ENCODE measurements at regions not wholly inside any gene's neighbourhood (a gene's known extent, or its start where the extent isn't known, plus 50 kb on each side); places are given as distances from the start of the nearest gene placed in this dataset.

DNA sequence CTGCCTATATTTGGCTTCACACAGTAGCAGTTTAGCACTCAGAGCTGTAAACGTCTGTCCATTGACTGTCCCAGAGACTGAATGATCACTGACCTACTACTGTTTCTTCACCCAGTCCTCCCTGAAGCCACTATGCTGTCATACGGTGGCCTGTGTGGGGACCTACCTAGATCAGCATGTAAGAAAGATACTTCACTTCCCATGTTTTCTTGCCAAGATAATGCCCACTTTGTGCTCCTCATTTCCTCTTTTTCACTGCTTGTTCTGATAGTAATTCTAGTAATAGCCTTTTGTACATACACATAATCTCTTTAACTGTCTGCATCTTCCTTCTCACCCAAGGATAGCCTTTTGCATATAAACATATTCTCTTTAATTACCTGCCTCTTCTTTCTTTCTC is 109.9 kb upstream of the TIAM2 start:
- intact Hi-C loops (cut with micrococcal nuclease) = no loop called here

DNA sequence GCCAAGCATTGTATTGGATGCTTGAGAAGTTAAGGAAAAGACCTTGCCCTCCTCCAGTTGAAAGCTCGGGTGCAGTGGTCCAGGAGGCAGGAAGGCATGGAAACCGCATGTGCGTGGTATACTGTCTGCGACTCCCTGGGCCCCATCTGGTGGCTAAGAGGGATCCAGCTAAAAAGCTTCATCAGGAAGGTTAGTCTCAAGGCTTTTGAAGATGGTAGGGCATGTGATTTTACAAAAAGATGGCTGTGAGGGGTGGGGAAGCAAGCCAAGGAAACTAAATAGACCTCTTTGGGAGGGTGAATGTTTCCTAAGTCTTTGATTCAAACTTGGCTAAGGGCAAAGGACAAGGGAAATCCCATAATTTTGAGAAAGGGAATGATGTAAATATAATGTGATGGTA is 109.1 kb upstream of the TIAM2 start:
- intact Hi-C loops (cut with micrococcal nuclease) = no loop called here

DNA sequence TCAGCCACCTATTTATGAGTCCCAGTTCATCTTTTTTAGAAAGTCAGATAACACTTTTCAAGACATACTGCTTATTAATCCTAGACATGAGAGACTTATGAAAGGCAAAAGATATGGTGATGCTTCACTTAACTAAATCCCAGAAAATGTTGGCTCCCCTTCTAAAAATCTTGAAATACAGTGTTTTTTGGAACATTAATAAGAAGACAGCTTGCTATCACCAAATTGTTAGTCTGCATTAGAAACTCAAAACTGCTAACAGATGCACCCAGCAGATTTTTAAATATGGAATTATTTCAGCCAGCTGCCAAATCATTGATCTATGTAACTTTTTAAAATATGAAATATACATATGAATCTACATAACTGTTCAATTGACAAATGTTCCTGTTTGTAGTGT is 108.6 kb upstream of the TIAM2 start:
- intact Hi-C loops (cut with micrococcal nuclease) = no loop called here

DNA sequence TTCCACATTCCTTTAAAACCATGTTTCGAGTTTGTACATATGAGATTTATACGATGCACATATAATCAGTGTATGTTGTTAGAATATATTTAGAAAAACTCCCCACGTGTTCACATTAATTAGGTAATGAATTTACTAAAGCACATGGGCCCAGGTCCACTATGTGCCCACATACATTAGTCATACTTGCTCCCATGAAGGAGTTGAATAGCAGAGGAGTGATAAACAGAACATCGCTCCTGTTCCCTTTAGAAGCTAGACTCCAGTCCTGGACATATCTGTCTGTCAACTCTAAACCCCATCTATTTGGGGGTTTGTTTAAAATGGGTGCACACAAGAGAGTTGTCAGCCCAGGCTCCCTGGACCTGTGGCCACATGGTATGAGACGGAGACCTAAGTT is 108.1 kb upstream of the TIAM2 start:
- intact Hi-C loops (cut with micrococcal nuclease) = no loop called here

DNA sequence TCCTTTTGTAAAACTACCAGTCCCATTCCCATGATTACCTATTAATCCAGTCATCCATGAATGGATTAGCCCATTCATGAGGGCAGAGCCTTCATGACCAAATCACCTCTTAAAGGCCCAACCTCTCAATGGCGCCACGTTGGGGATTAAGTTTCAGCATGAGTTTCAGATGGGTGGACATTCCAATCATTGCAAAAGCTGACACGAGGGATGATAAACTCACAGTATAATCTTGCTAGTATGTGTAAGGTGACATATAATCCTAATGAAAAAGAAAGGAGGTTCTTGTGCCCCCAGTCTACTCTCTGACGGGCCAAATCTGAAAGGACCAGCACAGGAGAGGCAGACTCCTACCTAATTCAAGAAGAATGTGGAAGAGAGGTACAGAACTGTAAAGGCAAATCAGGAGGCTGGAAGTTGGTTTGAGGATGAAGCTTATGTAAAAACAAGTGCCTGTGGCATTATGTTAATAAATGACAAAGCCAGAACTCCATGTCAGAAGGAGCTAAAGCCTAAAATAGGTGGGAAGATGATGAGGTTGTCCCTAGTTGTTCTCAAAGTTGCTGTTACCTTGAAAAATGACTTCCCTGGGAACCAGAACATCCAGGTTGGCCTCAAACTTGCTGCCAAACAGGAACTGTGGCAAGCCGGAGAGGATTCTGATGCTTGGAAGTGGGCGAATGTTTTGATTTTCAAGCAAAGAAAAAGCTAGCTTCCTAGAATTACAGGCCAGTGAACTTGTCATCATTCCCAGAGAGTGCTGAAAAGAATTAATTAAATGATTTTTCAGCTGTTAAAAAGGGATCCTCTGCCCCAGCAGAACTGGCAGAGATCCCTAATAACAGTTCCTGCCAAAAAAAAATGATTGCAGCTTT is 106.5 kb upstream of the TIAM2 start:
- intact Hi-C loops (cut with micrococcal nuclease) = no loop called here

DNA sequence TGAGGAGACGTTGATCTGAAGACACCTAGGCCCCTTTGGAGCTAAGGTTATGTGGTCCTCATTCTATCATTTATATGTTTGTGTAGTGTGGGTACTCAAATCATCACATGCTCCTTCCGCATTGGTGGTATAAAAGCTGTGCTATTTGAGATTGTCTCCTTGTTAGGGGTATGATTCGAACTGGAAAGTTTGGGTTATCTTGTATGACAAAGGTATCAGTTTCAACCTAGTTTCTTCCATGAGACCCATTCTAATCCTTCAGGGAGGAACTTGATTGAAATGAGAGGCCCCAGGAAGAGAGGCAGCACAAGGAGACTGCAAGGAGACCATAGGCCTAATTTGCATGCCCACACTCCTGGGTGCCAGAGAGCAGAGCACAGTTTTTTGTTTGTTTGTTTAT is 104.2 kb upstream of the TIAM2 start:
- intact Hi-C loops (cut with micrococcal nuclease) = no loop called here

DNA sequence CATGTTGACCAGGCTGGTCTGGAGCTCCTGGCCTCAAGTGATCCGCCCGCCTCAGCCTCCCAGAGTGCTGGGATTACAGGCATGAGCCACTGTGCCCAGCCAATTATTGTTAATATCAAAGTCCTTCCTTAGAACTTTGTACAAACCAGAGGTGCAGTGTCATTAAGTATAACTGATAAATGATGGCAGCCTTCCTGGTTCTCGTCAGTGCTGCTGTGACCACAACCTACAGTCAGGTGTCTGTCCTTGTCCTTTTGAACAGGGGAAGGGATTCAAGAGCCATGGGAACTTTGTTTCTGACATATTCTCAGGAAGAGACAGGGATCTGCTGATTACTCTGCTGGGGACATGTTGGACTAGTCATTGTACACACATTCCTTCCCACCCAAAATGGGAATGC is 103.2 kb upstream of the TIAM2 start:
- intact Hi-C loops (cut with micrococcal nuclease) = no loop called here

DNA sequence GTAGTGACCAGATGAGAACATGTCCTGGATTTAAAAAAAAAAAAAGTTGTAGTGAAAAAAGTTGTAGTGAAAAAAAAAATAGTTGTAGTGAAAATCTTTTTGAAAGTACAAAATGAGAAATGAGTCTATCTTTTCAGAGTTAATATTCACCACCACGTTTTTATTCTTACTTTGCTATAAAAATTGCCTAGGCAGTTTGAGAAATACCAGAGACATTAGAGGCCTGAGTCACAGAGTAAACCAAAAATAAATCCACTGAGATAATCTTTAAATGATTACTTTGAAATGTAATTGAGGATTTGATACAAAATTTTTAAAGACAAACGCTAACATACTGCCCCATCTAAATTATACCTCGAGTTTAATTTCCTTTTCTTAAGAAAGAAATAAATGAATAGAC is 101.2 kb upstream of the TIAM2 start:
- intact Hi-C loops (cut with micrococcal nuclease) = no loop called here

DNA sequence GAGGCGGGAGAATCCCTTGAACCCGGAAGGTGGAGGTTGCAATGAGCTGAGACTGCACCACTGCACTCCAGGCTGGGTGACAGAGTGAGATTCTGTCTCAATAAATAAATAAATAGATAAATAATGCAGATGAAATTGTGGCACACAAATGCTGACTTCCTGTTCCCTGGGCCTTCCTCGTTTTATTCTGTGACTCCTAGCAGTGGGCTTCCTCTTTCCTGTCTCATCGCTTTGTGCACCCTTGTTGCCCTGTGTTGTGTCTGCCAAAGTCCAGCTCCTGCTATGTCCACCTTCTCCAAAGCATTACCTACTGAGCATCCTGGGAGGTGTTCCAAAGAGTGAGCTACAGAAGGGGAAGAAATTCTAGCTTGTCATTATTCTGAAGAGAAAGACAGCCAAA is 100.2 kb upstream of the TIAM2 start:
- intact Hi-C loops (cut with micrococcal nuclease) = no loop called here

DNA sequence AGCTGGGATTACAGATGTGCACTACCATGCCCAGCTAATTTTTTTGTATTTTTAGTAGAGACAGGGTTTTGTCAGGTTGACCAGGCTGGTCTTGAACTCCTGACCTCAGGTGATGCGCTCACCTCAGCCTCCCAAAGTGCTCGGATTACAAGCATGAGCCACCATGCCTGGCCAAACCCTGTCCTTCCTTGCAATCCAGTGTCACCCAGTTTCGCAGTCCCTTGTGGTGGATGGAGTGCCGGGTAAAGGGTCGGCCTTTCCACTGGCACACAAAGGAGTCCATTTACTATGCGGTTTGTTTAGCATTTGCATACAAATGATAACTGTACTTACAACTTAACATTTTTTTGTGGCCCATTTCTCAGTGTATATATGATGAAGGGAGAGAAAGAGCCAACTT is 99.3 kb upstream of the TIAM2 start:
- intact Hi-C loops (cut with micrococcal nuclease) = no loop called here

DNA sequence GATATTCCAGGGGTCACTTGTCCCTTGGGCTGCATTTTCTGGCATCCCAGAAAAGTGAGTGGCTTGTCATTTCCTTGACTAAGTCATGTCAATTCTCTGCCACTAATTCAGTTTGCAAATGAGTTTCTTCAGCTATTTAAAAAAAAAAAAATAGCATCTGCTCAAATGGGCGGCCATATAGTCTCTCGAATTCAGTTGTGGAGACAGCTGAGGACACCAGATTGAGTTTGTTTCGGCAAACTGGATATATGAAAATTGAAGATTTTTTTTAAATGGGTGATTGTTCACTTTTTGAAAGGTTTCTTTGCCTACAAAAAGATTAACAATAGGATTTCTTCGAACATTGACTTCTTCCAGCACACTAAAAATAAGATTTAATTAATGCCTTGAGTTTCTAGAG is 96.3 kb upstream of the TIAM2 start:
- intact Hi-C loops (cut with micrococcal nuclease) = no loop called here

DNA sequence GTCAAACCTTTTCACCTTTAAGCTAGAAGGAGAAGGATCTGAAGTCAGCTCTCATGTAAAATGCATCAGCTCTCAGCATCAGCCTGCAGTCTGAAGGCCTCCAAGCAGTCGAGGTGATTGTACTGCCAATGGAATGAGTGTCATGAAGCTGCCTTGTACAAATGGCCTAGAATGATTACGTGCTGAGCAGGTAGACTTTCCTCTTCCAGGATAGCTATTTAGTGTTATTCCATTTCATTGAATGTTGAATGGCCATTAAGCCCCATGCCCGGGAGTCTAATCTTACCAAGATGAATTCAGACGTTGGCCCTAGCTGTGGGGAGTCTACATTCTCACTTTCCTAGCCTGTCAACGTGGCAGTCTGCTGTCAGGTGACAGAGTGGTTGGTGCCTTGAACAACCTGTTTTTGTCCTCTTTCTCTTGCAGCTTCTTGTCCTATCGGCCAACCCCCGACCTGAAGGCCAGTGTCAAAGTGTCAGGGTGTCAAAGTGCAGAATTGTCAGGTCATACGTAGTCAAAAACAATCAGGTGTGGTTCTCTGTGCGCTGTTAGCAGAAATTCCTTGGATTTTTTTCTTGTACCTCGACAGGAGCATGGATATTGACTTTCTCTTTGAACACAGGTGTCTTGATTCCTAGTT is 95.2 kb upstream of the TIAM2 start:
- intact Hi-C loops (cut with micrococcal nuclease) = no loop called here

DNA sequence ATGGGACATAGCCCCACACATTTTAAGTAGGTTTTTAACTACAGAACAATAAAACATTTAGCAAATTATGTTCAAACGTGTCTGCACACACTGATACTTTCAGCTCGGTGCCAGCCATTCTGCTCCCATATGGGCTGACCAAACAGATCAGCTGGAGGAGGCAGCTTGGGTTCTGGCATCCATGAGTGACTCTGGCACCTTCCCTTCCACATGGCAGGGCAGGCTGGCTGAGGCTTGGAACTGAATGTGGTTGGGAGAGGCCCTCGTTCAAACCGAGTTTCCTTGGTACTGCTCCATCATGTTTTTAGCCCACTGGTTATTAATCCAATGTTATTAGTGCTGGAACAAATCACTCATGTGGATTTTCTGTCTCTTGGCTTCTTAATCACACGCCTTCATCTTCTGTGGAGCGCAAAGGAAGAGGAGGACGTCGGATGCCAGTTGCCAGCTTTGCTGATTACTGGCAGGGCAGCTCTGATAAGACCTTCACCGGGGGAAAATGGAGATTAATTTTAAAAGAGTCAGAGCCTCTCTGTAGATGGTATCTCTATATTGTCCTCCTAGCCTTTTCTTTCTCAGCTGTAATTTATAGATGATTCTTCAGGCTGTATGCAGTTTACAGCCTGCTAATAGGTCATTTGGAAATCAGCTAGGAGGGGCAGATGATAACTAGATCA is 93.1 kb upstream of the TIAM2 start:
- intact Hi-C loops (cut with micrococcal nuclease) = no loop called here

DNA sequence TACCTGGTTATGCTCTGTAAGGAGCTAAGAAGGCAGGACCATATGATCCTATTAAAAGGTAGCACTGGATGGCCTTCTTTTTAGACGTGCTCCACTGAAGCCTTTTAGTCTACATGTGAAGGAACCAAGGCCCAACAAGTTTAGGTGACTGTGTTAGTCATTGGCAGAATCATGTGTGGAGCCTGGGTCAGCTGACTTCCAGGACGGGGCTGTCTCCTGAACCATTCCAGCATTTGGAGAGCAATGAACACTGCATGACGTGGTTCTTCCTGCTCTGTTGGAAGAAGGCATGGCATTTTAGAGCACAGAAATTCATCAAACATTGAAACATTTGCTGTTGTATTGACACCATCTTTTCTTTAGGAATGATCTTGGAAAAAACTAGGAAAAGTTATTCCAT is 87.8 kb upstream of the TIAM2 start:
- intact Hi-C loops (cut with micrococcal nuclease) = no loop called here

DNA sequence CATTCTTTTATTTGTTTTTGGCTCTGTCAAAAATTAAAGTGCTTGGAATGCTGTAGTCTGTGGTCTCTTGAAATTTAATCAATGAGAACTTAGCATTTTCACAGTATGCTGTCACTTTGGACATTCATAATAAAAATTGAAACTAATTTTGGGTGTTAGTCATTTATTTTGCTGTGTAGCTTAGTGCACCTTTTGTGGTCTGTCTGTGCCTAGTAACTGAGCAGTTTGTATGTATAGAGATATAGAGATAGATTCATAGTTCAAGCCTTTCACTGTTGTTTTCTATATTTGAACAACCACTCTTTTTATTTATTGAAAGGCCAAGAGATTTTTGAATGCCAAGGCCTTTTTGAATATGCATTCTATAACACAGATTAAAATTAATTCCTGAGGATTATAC is 86.4 kb upstream of the TIAM2 start:
- intact Hi-C loops (cut with micrococcal nuclease) = no loop called here

DNA sequence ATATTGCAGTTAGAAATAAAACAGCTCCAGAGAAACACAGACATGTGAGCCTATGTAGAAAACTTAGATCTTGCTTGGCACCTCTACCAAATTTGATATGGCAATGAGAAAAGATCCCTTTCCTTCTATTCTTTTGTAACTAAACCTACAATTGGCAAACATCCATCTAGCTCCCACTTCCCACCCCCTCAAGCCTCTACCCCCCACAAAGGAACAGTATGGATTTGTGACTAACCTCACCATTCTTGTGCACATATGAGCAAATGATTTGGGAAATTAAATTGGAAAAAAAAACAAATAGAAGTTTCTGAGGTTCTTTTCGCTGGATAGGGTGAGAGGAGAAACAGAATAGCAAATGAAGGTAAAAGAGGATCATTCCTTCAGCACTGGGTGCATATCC is 85.8 kb upstream of the TIAM2 start:
- intact Hi-C loops (cut with micrococcal nuclease) = no loop called here

DNA sequence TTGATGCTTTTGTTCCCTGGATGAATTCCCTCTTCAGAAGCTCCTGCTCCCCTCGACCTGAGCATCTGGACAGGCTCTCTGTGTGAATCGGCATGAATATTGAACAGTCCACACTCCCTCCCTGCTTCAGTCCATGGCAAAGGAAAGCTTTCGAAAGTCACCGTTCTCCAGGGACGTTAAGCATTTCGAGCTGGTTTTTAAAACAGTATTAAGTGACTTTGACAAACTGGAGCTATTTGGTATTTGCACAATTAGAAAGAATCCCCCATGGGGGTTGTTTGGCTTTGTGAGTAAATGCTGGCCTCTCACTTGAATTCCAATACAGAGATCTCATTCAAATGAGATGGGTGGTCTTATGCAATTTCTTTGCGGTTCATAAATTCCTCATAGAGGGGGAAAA is 85.3 kb upstream of the TIAM2 start:
- intact Hi-C loops (cut with micrococcal nuclease) = no loop called here

DNA sequence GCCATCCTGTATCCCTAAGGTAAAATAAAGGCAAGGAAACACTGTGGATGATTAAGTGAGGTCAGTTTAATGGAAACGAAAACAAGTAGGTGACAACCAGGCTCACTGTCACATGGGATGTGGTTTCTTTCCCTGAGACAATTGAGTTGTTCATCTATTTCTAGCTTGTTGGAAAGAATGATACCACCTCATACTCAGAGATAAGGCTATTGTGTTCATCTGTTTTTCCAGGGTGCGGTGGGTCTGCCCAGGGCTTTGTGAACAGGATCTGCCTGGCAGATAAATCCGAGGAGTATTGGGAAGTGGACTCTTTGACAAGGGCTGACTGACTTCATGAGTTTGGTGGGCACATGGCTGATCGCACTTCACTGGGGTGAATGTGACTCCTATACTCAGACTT is 80.8 kb upstream of the TIAM2 start:
- intact Hi-C loops (cut with micrococcal nuclease) = no loop called here

DNA sequence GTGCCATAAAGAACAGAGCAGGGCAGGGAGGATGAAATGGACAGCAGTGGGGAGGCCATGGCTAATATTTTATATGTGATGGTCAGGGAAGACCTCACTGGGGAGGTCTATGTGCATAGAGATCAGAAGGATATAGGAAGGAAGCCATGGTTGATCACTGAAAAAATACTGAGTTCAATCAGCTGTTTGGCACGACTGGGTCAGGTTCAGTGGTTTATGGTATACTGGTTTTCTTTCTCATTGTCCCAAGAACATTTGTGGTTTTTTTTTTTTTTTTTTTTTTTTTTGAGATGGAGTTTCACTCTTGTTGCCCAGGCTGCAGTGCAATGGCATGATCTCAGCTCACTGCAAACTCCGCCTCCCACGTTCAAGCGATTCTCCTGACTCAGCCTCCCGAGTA is 78.3 kb upstream of the TIAM2 start:
- intact Hi-C loops (cut with micrococcal nuclease) = no loop called here

DNA sequence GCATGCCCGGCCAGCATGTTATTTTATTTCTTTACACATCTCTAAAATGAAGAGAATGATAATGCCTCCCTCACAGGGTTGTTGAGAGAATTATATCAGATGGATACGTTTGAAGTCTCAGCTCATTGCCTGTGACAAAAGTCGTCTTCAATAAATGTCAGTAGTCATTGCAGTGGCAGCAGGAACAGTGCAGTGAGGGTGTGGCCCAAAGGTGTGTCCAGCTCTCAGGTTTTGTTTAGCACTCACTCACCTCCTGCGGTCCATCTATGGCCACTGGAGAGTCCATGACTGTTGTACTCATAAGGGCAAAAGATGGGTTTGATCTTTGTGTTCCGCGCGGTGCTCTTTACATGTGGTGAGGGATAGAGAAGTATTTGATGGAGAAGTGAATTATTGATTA is 77.2 kb upstream of the TIAM2 start:
- intact Hi-C loops (cut with micrococcal nuclease) = no loop called here

DNA sequence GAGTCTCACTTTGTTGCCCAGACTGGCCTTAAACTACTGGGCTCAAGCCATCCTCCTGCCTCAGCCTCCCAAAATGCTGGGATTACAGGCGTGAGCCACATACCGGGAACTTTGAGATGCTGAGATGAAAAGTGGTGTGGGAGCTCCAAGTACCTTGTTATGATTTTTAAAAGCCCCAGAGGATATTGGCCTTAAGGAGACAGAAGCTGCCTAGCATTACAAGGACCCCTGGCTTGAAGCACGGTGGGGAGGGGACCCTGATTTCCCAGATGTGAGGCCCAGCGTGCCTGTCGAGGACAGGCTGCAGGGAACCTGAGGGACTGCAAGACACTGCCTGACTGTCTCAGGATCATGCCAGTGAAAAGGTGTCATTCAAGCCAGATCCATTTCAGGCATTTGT is 75.3 kb upstream of the TIAM2 start:
- intact Hi-C loops (cut with micrococcal nuclease) = loop anchor here (10.0 kb wide), 1 partner anchor 185 kb away; the partner anchor contains the start of gene SCAF8

DNA sequence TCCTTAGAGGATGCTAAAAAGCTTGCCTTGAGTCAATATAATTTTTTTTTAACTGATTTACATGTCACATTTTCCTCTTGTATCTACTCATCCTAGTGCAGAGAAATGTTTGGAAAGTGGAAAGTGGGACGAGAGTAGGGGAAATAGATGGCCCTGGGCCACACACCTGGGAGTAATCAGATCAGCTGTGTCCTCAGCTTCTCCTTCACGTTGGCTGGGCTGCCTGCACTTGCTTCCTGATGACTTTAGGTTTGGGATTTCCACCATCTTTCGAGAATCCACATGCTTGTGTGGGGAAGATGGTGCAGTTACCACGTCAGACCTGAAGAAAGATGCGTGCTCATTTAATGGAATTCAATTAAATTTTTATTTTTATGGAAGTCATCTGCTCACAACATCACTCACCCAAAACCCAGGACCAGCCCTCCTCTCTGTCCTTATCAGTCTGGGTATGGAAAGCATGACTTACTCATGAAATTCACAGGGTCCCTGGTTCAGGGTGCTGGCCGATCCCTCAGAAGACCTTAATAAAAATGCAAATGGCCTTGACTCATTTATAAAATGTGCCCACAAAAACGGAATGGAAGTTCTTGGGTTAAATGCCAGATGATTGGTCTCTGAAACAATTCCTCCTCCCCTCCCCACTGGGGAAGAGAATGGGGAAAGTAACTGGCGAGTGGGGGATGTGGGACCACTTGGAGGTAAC is 74.5 kb upstream of the TIAM2 start:
- intact Hi-C loops (cut with micrococcal nuclease) = loop anchor here (10.0 kb wide), 1 partner anchor 186 kb away; the partner anchor contains the start of gene SCAF8

All from T-helper 1 cell treated with Interleukin-12 subunit alpha and Interleukin-12 subunit beta and Interleukin-4 antibody, amounts not matched to agents 30 ng/mL and 1 ng/mL, for 36 hours (primary cell).